SU-DHL-6 (cell line): ENCODE measurements at regions not wholly inside any gene's neighbourhood (a gene's known extent, or its start where the extent isn't known, plus 50 kb on each side); places are given as distances from the start of the nearest gene placed in this dataset.

ENCODE experiments used
- H2AFZ ChIP-seq: fragments of 200-600 bp; sonication (generic); 2 replicates; pipeline ENCODE4 v1.6.1; 2014; ENCODE audit warnings: low read depth, mild to moderate bottlenecking, moderate library complexity, mixed read lengths, antibody characterized with exemption, low read length; ENCODE audit not compliant: severe bottlenecking
- H3F3A ChIP-seq: fragments of 200-600 bp; shearing (Covaris generic); 2 replicates; pipeline ENCODE4 v1.6.0; 2016; ENCODE audit warnings: antibody characterized with exemption, mild to moderate bottlenecking; ENCODE audit not compliant: insufficient read depth
- H3K27ac ChIP-seq: fragments of 200-600 bp; sonication (generic); 2 replicates; pipeline ENCODE4 v1.5.1; 2016; ENCODE audit warnings: low read depth, mild to moderate bottlenecking, low read length, moderate library complexity, mixed read lengths
- H3K27me3 ChIP-seq: fragments of 200-600 bp; sonication (generic), shearing (Covaris generic); 2 replicates; pipeline ENCODE4 v1.6.0; 2014; ENCODE audit warnings: mild to moderate bottlenecking, low read length
- H3K36me3 ChIP-seq: fragments of 200-600 bp; sonication (generic); 2 replicates; pipeline ENCODE4 v1.6.1; 2014; ENCODE audit warnings: mild to moderate bottlenecking, low read length, mixed read lengths
- H3K4me2 ChIP-seq: fragments of 300-600, 200-600 bp; shearing (Covaris generic), sonication (generic); 2 replicates; pipeline ENCODE4 v1.6.0; 2014; ENCODE audit warnings: low read length, low read depth, mild to moderate bottlenecking; ENCODE audit not compliant: poor library complexity, severe bottlenecking
- H3K4me3 ChIP-seq: fragments of 200-600 bp; sonication (generic); 2 replicates; pipeline ENCODE4 v1.5.1; 2014; ENCODE audit warnings: antibody characterized with exemption, low read length, mild to moderate bottlenecking, mixed read lengths; ENCODE audit not compliant: insufficient read depth, poor library complexity, severe bottlenecking
- H3K79me2 ChIP-seq: fragments of 200-600 bp; sonication (generic); 2 replicates; pipeline ENCODE4 v1.6.1; 2014; ENCODE audit warnings: mild to moderate bottlenecking, low read length, moderate library complexity; ENCODE audit not compliant: insufficient read depth
- H3K9ac ChIP-seq: fragments of 200-600 bp; sonication (generic); 2 replicates; pipeline ENCODE4 v1.7.0; 2014; ENCODE audit warnings: mild to moderate bottlenecking, low read length
- H3K9me2 ChIP-seq: fragments of 200-600 bp; sonication (generic); replicated peaks from 2 replicates; pipeline ENCODE4 v1.6.1; 2014; ENCODE audit warnings: low read length; ENCODE audit not compliant: insufficient read depth
- H3K9me3 ChIP-seq: fragments of 200-600 bp; sonication (generic); 2 replicates; pipeline ENCODE4 v1.6.1; 2014; ENCODE audit warnings: low read length, mixed read lengths; ENCODE audit not compliant: insufficient read depth
- H4K20me1 ChIP-seq: fragments of 200-600 bp; sonication (generic); 2 replicates; pipeline ENCODE4 v1.6.1; 2014; ENCODE audit warnings: low read depth, mild to moderate bottlenecking, antibody characterized with exemption, low read length, moderate library complexity, mixed read lengths
- CTCF ChIP-seq: fragments of 200-600 bp; sonication (generic); IDR thresholded peaks from one replicate; pipeline ENCODE4 v1.5.1; 2017; ENCODE audit warnings: antibody characterized with exemption, mild to moderate bottlenecking, low read length, moderate library complexity; ENCODE audit not compliant: insufficient read depth, poor library complexity, severe bottlenecking
- EZH2phosphoT487 ChIP-seq: fragments of 200-600 bp; sonication (generic), shearing (Covaris generic); conservative IDR thresholded peaks from 2 replicates; pipeline ENCODE4 v1.6.1; 2018; ENCODE audit warnings: mild to moderate bottlenecking, antibody characterized with exemption, low read length, moderate library complexity, mixed read lengths

GRCh38 chr1:43036932-43037331, 78.3 kb upstream of the SLC2A1 start:
- H3K9me2 ChIP-seq = no peaks in the 10 kb centered on the region
- H2AFZ ChIP-seq = no peak overlapping the region
- no peak overlapping the region for H3K27ac ChIP-seq
- no peaks in the 10 kb centered on the region for H3K27me3 ChIP-seq
- no peaks in the 10 kb centered on the region for H3K36me3 ChIP-seq
- no peaks in the 10 kb centered on the region for H4K20me1 ChIP-seq
- H3K79me2 ChIP-seq = no peaks in the 10 kb centered on the region
- no peak overlapping the region for H3K4me2 ChIP-seq
- no peak overlapping the region for H3K9ac ChIP-seq
- TF ChIP-seq CTCF (no peak), EZH2phosphoT487 (no peak)
- H3K9me3 ChIP-seq = no peaks in the 10 kb centered on the region
- H3K4me3 ChIP-seq = no peak overlapping the region
- H3F3A ChIP-seq = no peaks in the 10 kb centered on the region

- Histone ChIP-seq H4K20me1 (no peaks in the 10 kb centered on the region), H2AFZ (no peak overlapping the region), H3K27me3 (no peaks in the 10 kb centered on the region), H3K36me3 (no peaks in the 10 kb centered on the region), H3K79me2 (no peaks in the 10 kb centered on the region), H3K9ac (no peak overlapping the region), H3F3A (no peaks in the 10 kb centered on the region), H3K9me3 (no peaks in the 10 kb centered on the region), H3K9me2 (no peaks in the 10 kb centered on the region), H3K4me3 (no peak overlapping the region), H3K4me2 (no peak overlapping the region), H3K27ac (no peak overlapping the region)
- TF ChIP-seq EZH2phosphoT487 = no peak
- no peak for TF ChIP-seq CTCF
Measured at GRCh38 chr1:43035821-43036741, 77.4 kb upstream of the SLC2A1 start.

GRCh38 chr1:43034778-43035177, 76.1 kb upstream of the SLC2A1 start:
- no peak overlapping the region for H3K4me3 ChIP-seq
- no peaks in the 10 kb centered on the region for H3K36me3 ChIP-seq
- no peak overlapping the region for H3K27ac ChIP-seq
- no peak overlapping the region for H2AFZ ChIP-seq
- H3K9me3 ChIP-seq = no peaks in the 10 kb centered on the region
- H3K79me2 ChIP-seq = no peaks in the 10 kb centered on the region
- H3K4me2 ChIP-seq = no peak overlapping the region
- H3F3A ChIP-seq = no peaks in the 10 kb centered on the region
- no peak overlapping the region for H3K9ac ChIP-seq
- no peaks in the 10 kb centered on the region for H4K20me1 ChIP-seq
- TF ChIP-seq EZH2phosphoT487 = no peak
- no peak for TF ChIP-seq CTCF
- no peaks in the 10 kb centered on the region for H3K9me2 ChIP-seq
- no peaks in the 10 kb centered on the region for H3K27me3 ChIP-seq
